Gastrocnemius medialis (tissue), 4 donors: ENCODE measurements at regions not wholly inside any gene's neighbourhood (a gene's known extent, or its start where the extent isn't known, plus 50 kb on each side); places are given as distances from the start of the nearest gene placed in this dataset.

Experiments used
- ATAC-seq, 2 donors: fragments of 150-250 bp; one replicate each; pipeline ENCODE4 v1.9.1; 2016
- DNase-seq, 2 donors: peaks; one replicate each; pipeline ENCODE4 v3.0.0-alpha.2; 2019
- H3K27ac ChIP-seq, 4 donors: fragments of 200-600 bp; sonication (generic); 1 replicate in 1 of 4; 2 replicates in 3 of 4; pipeline ENCODE4 v1.5.1; 2016 to 2018; ENCODE audit warnings: mild to moderate bottlenecking in 2 of 4, moderate library complexity in 1 of 4
- H3K27me3 ChIP-seq, 3 donors: fragments of 200-600 bp; sonication (generic) in 2 of 3; 1 replicate in 1 of 3; 2 replicates in 2 of 3; pipeline versions ENCODE4 v1.5.1 to v1.6.0; 2016 to 2019; ENCODE audit warnings: mild to moderate bottlenecking in 1 of 3, moderate library complexity in 1 of 3
- H3K36me3 ChIP-seq, 2 donors: fragments of 200-600 bp; sonication (generic) in 1 of 2; one replicate each; pipeline ENCODE4 v1.5.1; 2017 to 2018
- H3K4me1 ChIP-seq, 2 donors: fragments of 200-600 bp; sonication (generic) in 1 of 2; one replicate each; pipeline ENCODE4 v1.5.1; 2016 to 2017; ENCODE audit warnings: mild to moderate bottlenecking in 2 of 2
- H3K4me3 ChIP-seq, 4 donors: fragments of 200-600 bp; sonication (generic) in 3 of 4; 1 replicate in 1 of 4; 2 replicates in 3 of 4; pipeline ENCODE4 v1.5.1; 2016 to 2019; ENCODE audit warnings: mild to moderate bottlenecking in 2 of 4
- H3K9me3 ChIP-seq, 3 donors: fragments of 200-600 bp; sonication (generic) in 2 of 3; 1 replicate in 1 of 3; 2 replicates in 2 of 3; pipeline ENCODE4 v1.5.1; 2016 to 2019
- POLR2A ChIP-seq, 2 donors: fragments of 450-650 bp; IDR thresholded peaks; one replicate each; pipeline ENCODE4 v1.6.1; 2017; ENCODE audit warnings: antibody characterized with exemption in 2 of 2, mild to moderate bottlenecking in 2 of 2, moderate library complexity in 2 of 2
- in situ Hi-C, 4 donors: fragments of 200-750 bp; cut with MboI; loops; one replicate each; pipeline versions ENCODE4 v1.15.0 to v1.8.0; 2017; ENCODE audit warnings: low sequenced_read_pairs in 4 of 4
- intact Hi-C: fragments of 100-400 bp; cut with DNase I; formaldehyde crosslinking; loops from one replicate; pipeline ENCODE4 v1.15.1; 2023; ENCODE audit warnings: low total_unique reads
- TF ChIP-seq, protein P1 (sequence below), 5 experiments: fragments of 450-650 bp in 3 of 5; fragments of 200-600 bp in 2 of 5; sonication (generic) in 2 of 5; IDR thresholded peaks in 4 of 5; conservative IDR thresholded peaks in 1 of 5; 1 replicate in 4 of 5; 2 replicates in 1 of 5; pipeline ENCODE4 v1.5.1; 2016 to 2019; ENCODE audit warnings: antibody characterized with exemption in 5 of 5, mild to moderate bottlenecking in 3 of 5, moderate library complexity in 3 of 5

DNA sequence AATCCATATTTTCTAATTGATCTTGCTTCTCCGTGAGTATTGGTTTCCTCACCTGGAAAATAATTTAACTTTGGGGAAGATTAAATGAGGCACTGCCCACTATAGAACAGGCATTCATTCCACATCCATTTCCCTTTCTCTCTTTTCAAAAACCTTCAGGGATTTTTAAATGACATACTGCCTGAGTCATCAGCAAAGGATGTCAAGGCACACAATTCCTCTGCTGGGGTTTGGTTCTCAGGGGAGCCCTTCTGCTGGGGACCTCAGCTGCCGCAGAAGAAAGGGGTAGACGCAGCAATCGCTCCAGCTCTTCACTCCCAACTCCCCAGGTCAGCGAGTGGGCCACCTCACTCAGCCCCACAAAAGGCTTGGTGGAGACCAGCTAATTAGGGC lies 90.7 kb upstream of the BACH2 start:
- in situ Hi-C loops, result loop anchor here in 1 of 4 donors (10.0 kb wide), 1 partner anchor 443 kb away; no protein-coding TSS in a partner anchor
- Histone ChIP-seq H3K36me3 (no peaks in the 10 kb centered on the region), H3K4me3 (peak overlapping the region in 1 of 4 donors; percentile 13), H3K4me1 (peaks cover 5 to 15% of the 10 kb centered on the region in 2 donors), H3K9me3 (no peaks in the 10 kb centered on the region), H3K27ac (no peak overlapping the region), H3K27me3 (no peaks in the 10 kb centered on the region)
- TF ChIP-seq, protein P1, sequence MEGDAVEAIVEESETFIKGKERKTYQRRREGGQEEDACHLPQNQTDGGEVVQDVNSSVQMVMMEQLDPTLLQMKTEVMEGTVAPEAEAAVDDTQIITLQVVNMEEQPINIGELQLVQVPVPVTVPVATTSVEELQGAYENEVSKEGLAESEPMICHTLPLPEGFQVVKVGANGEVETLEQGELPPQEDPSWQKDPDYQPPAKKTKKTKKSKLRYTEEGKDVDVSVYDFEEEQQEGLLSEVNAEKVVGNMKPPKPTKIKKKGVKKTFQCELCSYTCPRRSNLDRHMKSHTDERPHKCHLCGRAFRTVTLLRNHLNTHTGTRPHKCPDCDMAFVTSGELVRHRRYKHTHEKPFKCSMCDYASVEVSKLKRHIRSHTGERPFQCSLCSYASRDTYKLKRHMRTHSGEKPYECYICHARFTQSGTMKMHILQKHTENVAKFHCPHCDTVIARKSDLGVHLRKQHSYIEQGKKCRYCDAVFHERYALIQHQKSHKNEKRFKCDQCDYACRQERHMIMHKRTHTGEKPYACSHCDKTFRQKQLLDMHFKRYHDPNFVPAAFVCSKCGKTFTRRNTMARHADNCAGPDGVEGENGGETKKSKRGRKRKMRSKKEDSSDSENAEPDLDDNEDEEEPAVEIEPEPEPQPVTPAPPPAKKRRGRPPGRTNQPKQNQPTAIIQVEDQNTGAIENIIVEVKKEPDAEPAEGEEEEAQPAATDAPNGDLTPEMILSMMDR (IDR thresholded peaks at IDR 0.05 in 4 of 5, conservative IDR thresholded peaks at IDR 0.05 in 1 of 5), result no peak
- TF ChIP-seq POLR2A (IDR thresholded peaks at IDR 0.05), result no peak
- no peak for DNase-seq
- intact Hi-C loops, result loop anchor here (5.0 kb wide), 1 partner anchor 90 kb away; the partner anchor contains the start of gene BACH2
- no peak for ATAC-seq

DNA sequence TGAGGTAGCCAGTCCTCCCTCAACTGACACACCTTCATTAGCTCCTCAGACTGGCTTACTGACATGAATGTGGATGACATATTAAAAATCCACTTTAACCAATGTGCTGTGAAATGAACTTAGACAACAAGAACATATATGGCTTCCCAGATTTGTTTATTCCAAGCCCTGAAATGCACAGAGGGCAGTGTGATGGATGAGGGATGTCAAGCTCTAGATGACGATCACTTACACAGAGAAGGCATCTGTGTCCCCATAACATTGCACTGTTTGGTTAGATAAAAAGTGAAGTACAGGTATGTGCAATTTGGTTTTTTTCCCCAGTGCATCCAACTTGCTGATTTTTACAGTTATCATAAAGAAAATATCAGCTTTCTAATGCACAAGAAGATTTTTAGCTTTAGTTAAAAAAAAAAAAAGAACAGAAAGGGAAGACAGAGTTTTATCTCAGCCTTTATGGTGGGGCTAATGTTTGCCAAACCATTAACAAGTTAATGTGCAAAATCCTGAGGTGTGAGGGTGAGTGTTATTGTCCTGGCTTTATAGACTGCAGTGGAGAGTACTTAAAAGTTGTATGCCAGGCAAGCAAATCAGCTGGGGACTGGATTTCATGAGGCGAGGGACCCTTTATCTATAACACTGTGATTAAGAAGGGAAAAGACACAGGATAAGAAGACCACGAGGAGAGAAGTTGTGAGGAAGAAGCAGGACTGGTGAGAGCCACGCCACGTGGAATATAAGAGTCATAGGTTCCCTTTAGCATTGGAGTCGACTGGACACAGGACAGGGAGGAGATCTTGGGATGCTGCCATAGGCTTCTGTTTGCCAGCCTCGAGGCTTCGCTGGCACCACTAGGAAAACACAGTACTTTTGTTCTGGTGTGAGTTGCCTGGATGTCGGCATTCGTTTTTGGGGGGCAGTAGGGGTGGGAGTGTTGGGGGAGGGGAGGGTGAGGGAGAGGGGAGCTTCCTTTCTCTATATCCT lies 90.0 kb upstream of the BACH2 start:
- intact Hi-C loops (loop anchor here (5.0 kb wide), 1 partner anchor 89 kb away; the partner anchor contains the start of gene BACH2), in situ Hi-C loops (loop anchor here in 1 of 4 donors (10.0 kb wide), 1 partner anchor 442 kb away; no protein-coding TSS in a partner anchor)
- ATAC-seq (peak; percentile 92 to 96), DNase-seq (peak; percentile 54 to 61)
- no peaks in the 10 kb centered on the region for H3K36me3 ChIP-seq
- no peaks in the 10 kb centered on the region for H3K9me3 ChIP-seq
- no peaks in the 10 kb centered on the region for H3K27me3 ChIP-seq
- peaks cover 5 to 15% of the 10 kb centered on the region in 2 donors for H3K4me1 ChIP-seq
- peak overlapping the region in 1 of 4 donors; percentile 13 for H3K4me3 ChIP-seq
- no peak overlapping the region for H3K27ac ChIP-seq
- TF ChIP-seq POLR2A (IDR thresholded peaks at IDR 0.05), result no peak
- TF ChIP-seq, protein P1 (IDR thresholded peaks at IDR 0.05 in 4 of 5, conservative IDR thresholded peaks at IDR 0.05 in 1 of 5), result no peak

DNA sequence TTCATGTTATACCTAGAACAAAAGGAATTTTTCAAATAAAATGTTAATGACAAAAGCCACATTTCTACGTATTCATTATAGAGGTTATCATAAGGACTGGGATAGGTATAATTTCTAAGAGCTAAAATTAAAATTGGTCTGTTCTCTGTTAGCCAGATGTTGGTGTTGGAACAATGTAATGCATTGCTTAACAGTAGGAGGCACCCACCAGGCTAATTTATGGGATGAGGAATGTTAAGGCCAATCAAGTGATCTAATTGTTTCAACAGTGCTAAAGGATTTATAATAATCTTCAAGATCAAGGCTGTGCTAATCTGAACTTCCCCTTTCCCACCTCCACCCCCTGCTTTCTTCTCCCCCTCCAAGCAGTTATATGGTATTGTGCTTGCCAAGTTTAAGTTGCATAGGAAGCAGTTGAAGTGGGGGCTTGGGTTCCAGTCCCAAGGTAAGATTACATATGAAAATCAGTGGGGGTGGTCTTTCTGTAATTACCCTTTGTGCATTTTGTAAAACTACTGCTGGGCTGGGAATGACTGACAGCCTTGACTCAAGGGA lies 89.2 kb upstream of the BACH2 start:
- Histone ChIP-seq H3K9me3 (no peaks in the 10 kb centered on the region), H3K36me3 (no peaks in the 10 kb centered on the region), H3K4me1 (peaks cover 5 to 15% of the 10 kb centered on the region in 2 donors), H3K27ac (no peak overlapping the region), H3K27me3 (no peaks in the 10 kb centered on the region), H3K4me3 (no peak overlapping the region)
- DNase-seq (no peak), ATAC-seq (no peak)
- TF ChIP-seq POLR2A (IDR thresholded peaks at IDR 0.05), result no peak
- TF ChIP-seq, protein P1 (IDR thresholded peaks at IDR 0.05 in 4 of 5, conservative IDR thresholded peaks at IDR 0.05 in 1 of 5), result no peak
- intact Hi-C loops, result loop anchor here (5.0 kb wide), 1 partner anchor 89 kb away; the partner anchor contains the start of gene BACH2
- in situ Hi-C loops, result loop anchor here in 1 of 4 donors (10.0 kb wide), 1 partner anchor 441 kb away; no protein-coding TSS in a partner anchor

DNA sequence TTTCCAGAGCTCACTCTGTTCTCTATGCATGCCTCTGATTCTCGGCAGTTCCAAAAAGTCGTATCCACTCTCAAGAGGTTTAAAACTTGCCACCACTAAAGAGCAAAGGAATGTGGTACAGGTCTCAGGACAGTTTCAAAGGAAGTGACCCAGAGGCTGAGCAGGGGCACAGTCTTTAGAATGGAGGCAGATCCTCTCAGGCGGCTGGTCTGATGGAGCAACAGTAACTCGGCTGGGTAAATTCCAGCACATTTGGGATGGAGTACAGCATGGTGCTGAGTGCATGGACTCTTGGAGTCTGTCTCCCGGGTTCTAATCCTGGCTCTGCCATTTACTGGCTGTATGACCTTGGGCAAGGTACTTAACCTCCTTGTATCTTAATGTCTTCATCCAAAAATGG lies 88.1 kb upstream of the BACH2 start:
- DNase-seq (no peak), ATAC-seq (no peak)
- intact Hi-C loops, result loop anchor here (5.0 kb wide), 1 partner anchor 87 kb away; the partner anchor contains the start of gene BACH2
- H3K9me3 ChIP-seq, result no peaks in the 10 kb centered on the region
- in situ Hi-C loops, result loop anchor here in 1 of 4 donors (10.0 kb wide), 1 partner anchor 440 kb away; no protein-coding TSS in a partner anchor
- no peak overlapping the region for H3K4me3 ChIP-seq
- H3K36me3 ChIP-seq, result no peaks in the 10 kb centered on the region
- H3K27ac ChIP-seq, result no peak overlapping the region
- H3K27me3 ChIP-seq, result no peaks in the 10 kb centered on the region
- TF ChIP-seq POLR2A (IDR thresholded peaks at IDR 0.05), result no peak
- TF ChIP-seq, protein P1 (IDR thresholded peaks at IDR 0.05 in 4 of 5, conservative IDR thresholded peaks at IDR 0.05 in 1 of 5), result no peak
- peaks cover 5 to 15% of the 10 kb centered on the region in 2 donors for H3K4me1 ChIP-seq
